Heart right ventricle (tissue), 16 donors: ENCODE measurements at regions not wholly inside any gene's neighbourhood (a gene's known extent, or its start where the extent isn't known, plus 50 kb on each side); places are given as distances from the start of the nearest gene placed in this dataset.

Source experiments
- ATAC-seq, 8 donors: fragments of 200-7000 bp; cut with Tn5 transposase; one replicate each; pipeline ENCODE4 v1.9.1; 2020; ENCODE audit warnings: mild to moderate bottlenecking in 8 of 8, moderate library complexity in 8 of 8, moderate number of reproducible peaks in 1 of 8
- DNase-seq, 2 donors: peaks; one replicate each; pipeline ENCODE4 v3.0.0-alpha.2; 2020
- H3K27ac ChIP-seq, 10 donors: fragments of 200-600 bp; sonication (generic) in 2 of 10; one replicate each; pipeline versions ENCODE4 v1.5.0 to v1.8.0; 2020 to 2022; ENCODE audit warnings: mild to moderate bottlenecking in 3 of 10
- H3K27me3 ChIP-seq, 7 donors: fragments of 200-600 bp; one replicate each; pipeline ENCODE4 v1.8.0; 2021 to 2022; ENCODE audit warnings: mild to moderate bottlenecking in 2 of 7
- H3K36me3 ChIP-seq, 9 donors: fragments of 200-600 bp; sonication (generic) in 1 of 9; one replicate each; pipeline versions ENCODE4 v1.5.0 to v1.8.0; 2020 to 2022; ENCODE audit warnings: mild to moderate bottlenecking in 2 of 9
- H3K4me1 ChIP-seq, 9 donors: fragments of 200-600 bp; sonication (generic) in 1 of 9; one replicate each; pipeline versions ENCODE4 v1.5.0 to v1.8.0; 2020 to 2022; ENCODE audit warnings: mild to moderate bottlenecking in 4 of 9
- H3K4me3 ChIP-seq, 10 donors: fragments of 200-600 bp; sonication (generic) in 2 of 10; one replicate each; pipeline versions ENCODE4 v1.5.0 to v1.8.0; 2020 to 2022; ENCODE audit warnings: mild to moderate bottlenecking in 7 of 10, moderate library complexity in 2 of 10
- H3K9me3 ChIP-seq, 11 donors: fragments of 200-600 bp in 10 of 11; sonication (generic) in 2 of 11; one replicate each; pipeline versions ENCODE4 v1.5.0 to v1.8.0; 2013 to 2022; ENCODE audit warnings: mild to moderate bottlenecking in 2 of 11, control low read depth in 1 of 11, moderate library complexity in 1 of 11
- WGBS, 2 donors: extraction: QIAGEN DNeasy Blood & Tissue Kit; methylation state at CpG; one replicate each; pipeline ENCODE4 v1.1.7; 2013; ENCODE audit warnings: inconsistent platforms in 1 of 2; 5-methylcytosine and 5-hydroxymethylcytosine counted together
- intact Hi-C, 10 donors: fragments of 100-400 bp; cut with DNase I; formaldehyde crosslinking; loops; one replicate each; pipeline versions ENCODE4 v1.11.1 to v1.14.2; 2022
- TF ChIP-seq, protein P1 (sequence below), 9 donors: fragments of 200-600 bp; sonication (generic) in 2 of 9; IDR thresholded peaks; one replicate each; pipeline versions ENCODE4 v1.5.0 to v1.8.0; 2021 to 2022; ENCODE audit warnings: antibody characterized with exemption in 9 of 9, mild to moderate bottlenecking in 5 of 9, moderate library complexity in 1 of 9
- donor health status: Arrhythmogenic right ventricular cardiomyopathy.
- donor health status: ischemic (EF 13 %, LVEDD 7.1; RV severe dilation, severe dysfunction).
- donor health status: healthy with polysubstance abuse.
- donor health status: DM: no; HTN: yes; CAD: no.
- donor health status: DM: no; HTN: no; CAD: no.
- donor health status: ischemic (EF 25% LVEDD 6.9; RV normal size, moderate dysfunction).
- donor health status: ischemic (EF 25% LVEDD 5.7; RV mildly dilated, moderate dysfunction).
- donor health status: healthy.
- donor health status: DM: yes; HTN: yes; CAD: no.
- donor health status: Ischemic cardiomyopathy.
- donor health status: ischemic (EF 35%, LVEDD 5.7; RV mildly dilated, moderate dysfunction).
- donor health status: nonischemic (EF 11% LVEDD 7.7; RV severe dilation, severe dysfunction).
- donor health status: DM: yes; HTN: yes; CAD: no.
- donor health status: PGD.
- donor health status: ischemic (EF 29% LVEDD 5.4; RV normal size, mild dysfunction).
- donor health status: nonischemic (EF 23%, LVEDD 6.1; RV moderate dilation, normal function).

DNA sequence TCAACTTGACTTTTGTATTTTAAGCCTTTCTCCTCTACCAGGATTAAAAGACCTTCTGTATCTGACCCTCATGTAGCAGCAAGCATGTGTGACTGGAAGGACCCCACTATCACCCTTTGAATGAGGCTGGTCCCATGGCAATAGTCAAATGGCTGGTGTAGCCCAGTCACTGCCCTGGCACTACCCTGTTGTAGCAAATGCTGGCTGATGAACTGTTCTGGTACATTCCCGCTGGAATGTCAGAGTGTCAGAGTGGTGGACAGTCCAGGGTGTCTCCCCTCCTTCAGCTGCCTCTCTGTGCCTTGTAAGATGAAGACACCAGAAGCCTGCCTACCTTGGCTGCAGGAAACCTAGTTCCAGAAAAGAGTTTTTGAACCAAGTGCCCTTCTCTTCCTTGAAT, 115.7 kb downstream of the ACKR3 start:
- WGBS, 2 donors, result 55 to 88% methylated on average over 1 of the region's 1 CpG
- H3K4me1 ChIP-seq, result peaks cover 16 to 61% (median 29%) of the 10 kb centered on the region in 9 donors

DNA sequence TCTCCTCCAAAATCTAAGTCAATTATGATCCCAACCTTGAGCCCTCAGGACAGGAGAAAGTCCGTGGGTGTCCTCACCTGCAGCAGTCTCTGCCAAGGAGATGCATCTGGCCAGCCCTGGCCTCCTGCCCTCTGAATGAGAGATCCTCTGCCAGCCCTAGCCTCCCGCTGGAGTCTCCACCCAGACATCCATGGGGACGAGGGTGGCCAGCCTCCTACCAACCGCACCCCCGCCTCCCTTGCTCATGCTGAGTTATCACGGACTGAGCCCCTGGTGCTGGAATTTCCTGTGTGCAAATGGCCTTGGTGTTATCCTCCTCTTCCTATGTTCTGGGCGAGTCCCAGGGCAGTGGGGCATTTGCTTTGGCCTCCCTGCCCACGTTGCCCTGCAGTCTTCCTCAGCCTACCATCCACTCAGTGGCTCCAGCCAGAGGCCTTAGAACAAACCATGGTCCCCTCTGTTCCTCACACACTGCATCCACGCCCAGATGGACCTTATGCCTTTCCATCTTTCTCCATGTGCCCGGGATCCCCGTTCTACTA, 116.4 kb downstream of the ACKR3 start:
- no peak for ATAC-seq

More for the DNA sequence above, 115.7 kb downstream of the ACKR3 start:
- ATAC-seq (no peak), DNase-seq (no peak)
- Histone ChIP-seq H3K27ac (no peak overlapping the region), H3K4me3 (no peak overlapping the region), H3K27me3 (no peaks in the 10 kb centered on the region), H3K36me3 (no peaks in the 10 kb centered on the region), H3K9me3 (no peaks in the 10 kb centered on the region)
- TF ChIP-seq, protein P1, sequence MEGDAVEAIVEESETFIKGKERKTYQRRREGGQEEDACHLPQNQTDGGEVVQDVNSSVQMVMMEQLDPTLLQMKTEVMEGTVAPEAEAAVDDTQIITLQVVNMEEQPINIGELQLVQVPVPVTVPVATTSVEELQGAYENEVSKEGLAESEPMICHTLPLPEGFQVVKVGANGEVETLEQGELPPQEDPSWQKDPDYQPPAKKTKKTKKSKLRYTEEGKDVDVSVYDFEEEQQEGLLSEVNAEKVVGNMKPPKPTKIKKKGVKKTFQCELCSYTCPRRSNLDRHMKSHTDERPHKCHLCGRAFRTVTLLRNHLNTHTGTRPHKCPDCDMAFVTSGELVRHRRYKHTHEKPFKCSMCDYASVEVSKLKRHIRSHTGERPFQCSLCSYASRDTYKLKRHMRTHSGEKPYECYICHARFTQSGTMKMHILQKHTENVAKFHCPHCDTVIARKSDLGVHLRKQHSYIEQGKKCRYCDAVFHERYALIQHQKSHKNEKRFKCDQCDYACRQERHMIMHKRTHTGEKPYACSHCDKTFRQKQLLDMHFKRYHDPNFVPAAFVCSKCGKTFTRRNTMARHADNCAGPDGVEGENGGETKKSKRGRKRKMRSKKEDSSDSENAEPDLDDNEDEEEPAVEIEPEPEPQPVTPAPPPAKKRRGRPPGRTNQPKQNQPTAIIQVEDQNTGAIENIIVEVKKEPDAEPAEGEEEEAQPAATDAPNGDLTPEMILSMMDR (IDR thresholded peaks at IDR 0.05), result no peak
- intact Hi-C loops, result loop anchor here in 3 of 10 donors (5.0 to 10.0 kb wide), 3 partner anchors 113 to 171 kb away; partner anchors contain the start of gene ACKR3 (in 1 of the 3)

DNA sequence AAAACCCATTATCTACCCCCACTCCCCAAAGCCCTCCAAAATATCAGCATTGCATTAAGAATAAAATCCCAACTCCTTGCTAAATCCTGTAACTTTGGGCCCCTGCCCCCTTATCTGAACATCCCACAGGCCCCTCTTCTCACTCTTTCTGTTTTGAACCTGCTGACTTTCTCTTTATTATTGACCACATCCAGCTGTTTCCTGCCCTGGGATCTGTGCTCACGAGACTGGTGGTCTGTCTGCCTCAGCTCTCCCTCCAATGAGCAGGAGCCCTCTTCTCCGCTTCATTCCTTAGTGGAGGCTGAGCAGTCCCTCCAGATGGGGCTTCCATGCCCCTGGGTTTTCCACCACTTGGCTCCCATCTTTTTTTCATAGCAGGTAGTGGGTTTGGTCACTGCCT, 116.9 kb downstream of the ACKR3 start:
- Histone ChIP-seq H3K27me3 (no peaks in the 10 kb centered on the region), H3K4me3 (no peak overlapping the region), H3K4me1 (peaks cover 16 to 63% (median 31%) of the 10 kb centered on the region in 9 donors), H3K27ac (peak overlapping the region in 3 of 10 donors; percentile 81 to 83 (median 83)), H3K36me3 (no peaks in the 10 kb centered on the region), H3K9me3 (no peaks in the 10 kb centered on the region)
- DNase-seq (no peak), ATAC-seq (no peak)
- TF ChIP-seq, protein P1 (IDR thresholded peaks at IDR 0.05), result no peak
- 76 to 93% methylated on average over 2 of the region's 2 CpGs for WGBS, 2 donors
- intact Hi-C loops, result loop anchor here in 3 of 10 donors (5.0 to 10.0 kb wide), 3 partner anchors 114 to 172 kb away; partner anchors contain the start of gene ACKR3 (in 1 of the 3)

More for the DNA sequence above, 116.4 kb downstream of the ACKR3 start:
- Histone ChIP-seq H3K4me1 (peaks cover 16 to 61% (median 29%) of the 10 kb centered on the region in 9 donors), H3K36me3 (no peaks in the 10 kb centered on the region), H3K27ac (no peak overlapping the region), H3K9me3 (no peaks in the 10 kb centered on the region), H3K4me3 (no peak overlapping the region), H3K27me3 (no peaks in the 10 kb centered on the region)
- TF ChIP-seq, protein P1 (IDR thresholded peaks at IDR 0.05), result no peak
- intact Hi-C loops, result loop anchor here in 3 of 10 donors (5.0 to 10.0 kb wide), 3 partner anchors 114 to 171 kb away; partner anchors contain the start of gene ACKR3 (in 1 of the 3)
- DNase-seq, result no peak
- WGBS, 2 donors, result 88 to 91% methylated on average over 11 of the region's 11 CpGs

DNA sequence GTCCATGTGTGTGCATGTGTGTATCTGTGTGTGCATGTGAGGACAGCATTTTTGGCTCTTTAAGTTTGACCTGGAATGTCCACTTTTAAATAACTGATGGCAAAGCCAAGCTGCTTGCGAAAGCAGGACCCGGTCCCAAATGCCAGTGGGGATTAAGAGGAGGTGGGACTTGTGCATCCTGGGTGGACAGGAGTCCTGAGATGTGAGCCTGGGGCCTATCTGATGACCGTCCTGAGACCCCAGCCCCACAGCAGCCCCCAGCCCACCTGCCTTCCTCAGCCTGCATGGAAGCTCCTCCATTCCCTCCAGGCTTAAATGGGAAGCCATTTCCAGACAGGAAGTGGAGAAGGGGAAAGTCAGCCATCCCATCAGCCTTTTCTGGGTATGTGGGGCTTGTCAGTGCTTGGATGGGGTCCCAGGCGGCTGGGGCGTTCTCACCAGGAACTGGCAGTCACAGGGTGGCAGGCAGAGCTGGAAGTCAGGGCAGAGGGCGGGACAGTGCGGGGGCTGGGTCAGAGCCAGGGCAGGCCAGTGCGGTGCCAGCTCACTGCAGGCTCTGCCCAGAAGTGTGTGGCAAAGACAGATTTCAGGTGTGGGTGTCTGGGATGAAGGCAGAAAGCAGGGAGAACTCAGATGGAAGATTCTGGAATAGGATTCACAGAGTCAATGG, 117.8 kb downstream of the ACKR3 start:
- H3K27ac ChIP-seq, result peak overlapping the region in 9 of 10 donors; percentile 23 to 83 (median 71)
- H3K9me3 ChIP-seq, result no peaks in the 10 kb centered on the region
- H3K36me3 ChIP-seq, result no peaks in the 10 kb centered on the region
- ATAC-seq, result peak in 7 of 8 donors; percentile 37 to 74 (median 51)
- peak; percentile 21 to 55 for DNase-seq
- intact Hi-C loops, result loop anchor here in 3 of 10 donors (5.0 to 10.0 kb wide), 3 partner anchors 115 to 173 kb away; partner anchors contain the start of gene ACKR3 (in 1 of the 3)
- peaks cover 16 to 70% (median 33%) of the 10 kb centered on the region in 9 donors for H3K4me1 ChIP-seq
- TF ChIP-seq, protein P1 (IDR thresholded peaks at IDR 0.05), result no peak
- H3K4me3 ChIP-seq, result no peak overlapping the region
- H3K27me3 ChIP-seq, result no peaks in the 10 kb centered on the region
- whole genome bisulfite sequencing, 2 donors, result 65 to 66% methylated on average over 8 of the region's 8 CpGs
